Caco-2 (cell line): ENCODE measurements at regions not wholly inside any gene's neighbourhood (a gene's known extent, or its start where the extent isn't known, plus 50 kb on each side); places are given as distances from the start of the nearest gene placed in this dataset.
A peak's percentile ranks its signal among the peaks of the same experiment; 100 is the strongest.

ENCODE experiments used
- BruUV-seq: library from RNA; stranded (reverse); fragments of 400-500 nt; replicated peaks from 2 replicates; lab custom pipeline; 2021; lab: Mats Ljungman, UMichigan
- CTCF ChIA-PET: fragments of 300-600 bp; sonication (Branson Sonifier 250); formaldehyde crosslinking; loops from one replicate; lab custom pipeline; 2022; ENCODE audit warnings: antibody characterized with exemption; lab: Charles Lee
- POLR2A ChIA-PET: fragments of 300-600 bp; sonication (Branson Sonifier 250); formaldehyde crosslinking; loops from one replicate; lab custom pipeline; 2022; ENCODE audit warnings: antibody characterized with exemption; lab: Charles Lee
- DNase-seq, 2 experiments: peaks; one replicate each; pipeline versions ENCODE4 v3.0.0 to v3.0.0-alpha.2; 2020 to 2022
- H3K27me3 ChIP-seq: replicated peaks from 2 replicates; pipeline ENCODE4 v1.6.0; 2011; ENCODE audit warnings: low read length; ENCODE audit not compliant: control insufficient read depth, insufficient read depth
- H3K36me3 ChIP-seq: 2 replicates; pipeline ENCODE4 v1.5.1; 2011; ENCODE audit warnings: low read length; ENCODE audit not compliant: control insufficient read depth, insufficient read depth
- H3K4me1 ChIP-seq: fragments of 250-450 bp; sonication (Bioruptor Pico); 2 replicates; pipeline ENCODE4 v1.5.1; 2020; ENCODE audit warnings: mild to moderate bottlenecking
- H3K4me3 ChIP-seq: 2 replicates; pipeline ENCODE4 v1.5.1; 2011; ENCODE audit warnings: low read depth, mild to moderate bottlenecking, control low read depth, low read length
- H3K9me3 ChIP-seq: fragments of 250-450 bp; sonication (Bioruptor Pico); 2 replicates; pipeline ENCODE4 v1.5.1; 2020; ENCODE audit warnings: mild to moderate bottlenecking, moderate library complexity
- H3K27ac Mint-ChIP-seq: one replicate; pipeline ENCODE4 v1.8.0; 2022; ENCODE audit warnings: mixed read lengths; ENCODE audit not compliant: unreplicated experiment
- H3K27me3 Mint-ChIP-seq: one replicate; pipeline ENCODE4 v1.8.0; 2022; ENCODE audit warnings: mixed read lengths; ENCODE audit not compliant: insufficient read depth, unreplicated experiment
- H3K36me3 Mint-ChIP-seq: one replicate; pipeline ENCODE4 v1.8.0; 2022; ENCODE audit warnings: mild to moderate bottlenecking, mixed read lengths; ENCODE audit not compliant: insufficient read depth, unreplicated experiment
- H3K4me1 Mint-ChIP-seq: one replicate; pipeline ENCODE4 v1.8.0; 2022; ENCODE audit warnings: low read depth, mixed read lengths; ENCODE audit not compliant: unreplicated experiment
- H3K4me3 Mint-ChIP-seq: one replicate; pipeline ENCODE4 v1.8.0; 2022; ENCODE audit warnings: mild to moderate bottlenecking, moderate library complexity, mixed read lengths; ENCODE audit not compliant: unreplicated experiment
- H3K9me3 Mint-ChIP-seq: one replicate; pipeline ENCODE4 v1.8.0; 2022; ENCODE audit warnings: mixed read lengths; ENCODE audit not compliant: unreplicated experiment
- CTCF ChIP-seq, 2 experiments: fragments of 200-600 bp in 1 of 2; IDR thresholded peaks; 1 replicate in 1 of 2; 2 replicates in 1 of 2; pipeline versions ENCODE4 v1.5.1 to v1.8.0; 2011 to 2022; ENCODE audit warnings: antibody characterized with exemption in 1 of 2, control low read depth in 1 of 2, inconsistent platforms in 1 of 2, low read depth in 1 of 2, low read length in 1 of 2, mild to moderate bottlenecking in 1 of 2, moderate library complexity in 1 of 2; ENCODE audit not compliant: insufficient read depth in 1 of 2, severe bottlenecking in 1 of 2, unreplicated experiment in 1 of 2
- intact Hi-C: fragments of 100-400 bp; cut with micrococcal nuclease; formaldehyde crosslinking; loops from one replicate; pipeline ENCODE4 v1.10.0; 2022; ENCODE audit not compliant: unreplicated experiment

- POLR2A ChIA-PET, result no interaction called here
- no TSS peak for BruUV-seq
Observed at GRCh38 chr2:125085904-125086303, 1060.8 kb downstream of the CNTNAP5 start.

GRCh38 chr2:125086313-125087184, 1061.5 kb downstream of the CNTNAP5 start:
- DNase-seq, result peak in 1 of 2 experiments; percentile 24
- Mint-ChIP-seq H3K36me3 (no peaks in the 10 kb centered on the region), H3K27ac (peak overlapping the region; percentile 7), H3K9me3 (peaks cover 10% of the 10 kb centered on the region), H3K4me3 (peak overlapping the region; percentile 23), H3K27me3 (no peaks in the 10 kb centered on the region), H3K4me1 (peaks cover 10% of the 10 kb centered on the region)
- Histone ChIP-seq H3K9me3 (0 out of 2 replicates have a peak, but pooled peaks cover 4% of the 10 kb centered on the region), H3K4me1 (peaks cover 14% of the 10 kb centered on the region), H3K36me3 (no peaks in the 10 kb centered on the region), H3K4me3 (no peak overlapping the region), H3K27me3 (no peaks in the 10 kb centered on the region)
- POLR2A ChIA-PET, result no interaction called here
- TF ChIP-seq CTCF (IDR thresholded peaks at IDR 0.05; ENCODE audit: insufficient read depth in 1 of 2, low read depth in 1 of 2, low read length in 1 of 2, severe bottlenecking in 1 of 2, unreplicated experiment in 1 of 2), result no peak
- CTCF ChIA-PET, result no interaction called here
- intact Hi-C loops, result loop anchor here (5.0 kb wide), 1 partner anchor 114 kb away; no protein-coding TSS in a partner anchor
- no TSS peak for BruUV-seq

More at GRCh38 chr2:125085904-125086303, 1060.8 kb downstream of the CNTNAP5 start:
- intact Hi-C loops, result loop anchor here (5.0 kb wide), 1 partner anchor 114 kb away; no protein-coding TSS in a partner anchor
- H3K4me1 Mint-ChIP-seq, result peaks cover 10% of the 10 kb centered on the region
- no peak for TF ChIP-seq CTCF (IDR thresholded peaks at IDR 0.05; ENCODE audit: insufficient read depth in 1 of 2, low read depth in 1 of 2, low read length in 1 of 2, severe bottlenecking in 1 of 2, unreplicated experiment in 1 of 2)
- Histone ChIP-seq H3K27me3 (no peaks in the 10 kb centered on the region), H3K36me3 (no peaks in the 10 kb centered on the region), H3K4me3 (no peak overlapping the region), H3K9me3 (0 out of 2 replicates have a peak, but pooled peaks cover 4% of the 10 kb centered on the region), H3K4me1 (peaks cover 14% of the 10 kb centered on the region)
- H3K4me3 Mint-ChIP-seq, result no peak overlapping the region
- no peaks in the 10 kb centered on the region for H3K36me3 Mint-ChIP-seq
- CTCF ChIA-PET, result no interaction called here
- peaks cover 10% of the 10 kb centered on the region for H3K9me3 Mint-ChIP-seq
- H3K27me3 Mint-ChIP-seq, result no peaks in the 10 kb centered on the region
- no peak for DNase-seq
- no peak overlapping the region for H3K27ac Mint-ChIP-seq

- Histone ChIP-seq H3K4me3 (no peak overlapping the region), H3K9me3 (no peaks in the 10 kb centered on the region), H3K36me3 (no peaks in the 10 kb centered on the region), H3K27me3 (no peaks in the 10 kb centered on the region), H3K4me1 (no peaks in the 10 kb centered on the region)
- no peak for DNase-seq
- Mint-ChIP-seq H3K27me3 (no peaks in the 10 kb centered on the region), H3K27ac (no peak overlapping the region), H3K4me3 (no peak overlapping the region), H3K9me3 (no peaks in the 10 kb centered on the region), H3K4me1 (peaks cover 3% of the 10 kb centered on the region), H3K36me3 (no peaks in the 10 kb centered on the region)
- intact Hi-C loops, result no loop called here
- BruUV-seq, result no TSS peak
- POLR2A ChIA-PET, result no interaction called here
- TF ChIP-seq CTCF (IDR thresholded peaks at IDR 0.05; ENCODE audit: insufficient read depth in 1 of 2, low read depth in 1 of 2, low read length in 1 of 2, severe bottlenecking in 1 of 2, unreplicated experiment in 1 of 2), result no peak
- CTCF ChIA-PET, result no interaction called here
Observed at GRCh38 chr2:125092276-125093009, 1067.4 kb downstream of the CNTNAP5 start.
